ENCODE measurements at regions not wholly inside any gene's neighbourhood (a gene's known extent, or its start where the extent isn't known, plus 50 kb on each side); places are given as distances from the start of the nearest gene placed in this dataset.

DNA sequence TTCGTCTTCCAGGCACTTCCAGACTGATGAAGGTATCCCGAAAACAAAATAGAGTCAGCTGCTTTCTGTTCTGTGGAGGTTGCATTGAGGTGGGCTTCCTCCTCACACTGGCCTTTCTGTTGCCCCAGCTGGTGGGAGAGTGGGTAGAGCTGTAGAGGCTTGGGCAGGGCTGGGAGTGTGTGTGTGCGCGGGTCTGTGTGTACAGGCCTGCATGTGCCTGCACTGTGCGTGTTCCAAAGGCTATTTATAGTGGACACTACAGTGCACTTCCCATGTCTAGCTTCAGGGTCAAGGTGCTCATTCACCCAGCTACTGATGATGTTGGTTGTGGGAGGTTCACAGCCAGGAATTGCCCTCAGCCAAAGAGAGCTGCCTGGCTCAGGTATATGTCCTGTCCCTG, 260.1 kb upstream of the HABP2 start:
- TF ChIP-seq, protein P1, sequence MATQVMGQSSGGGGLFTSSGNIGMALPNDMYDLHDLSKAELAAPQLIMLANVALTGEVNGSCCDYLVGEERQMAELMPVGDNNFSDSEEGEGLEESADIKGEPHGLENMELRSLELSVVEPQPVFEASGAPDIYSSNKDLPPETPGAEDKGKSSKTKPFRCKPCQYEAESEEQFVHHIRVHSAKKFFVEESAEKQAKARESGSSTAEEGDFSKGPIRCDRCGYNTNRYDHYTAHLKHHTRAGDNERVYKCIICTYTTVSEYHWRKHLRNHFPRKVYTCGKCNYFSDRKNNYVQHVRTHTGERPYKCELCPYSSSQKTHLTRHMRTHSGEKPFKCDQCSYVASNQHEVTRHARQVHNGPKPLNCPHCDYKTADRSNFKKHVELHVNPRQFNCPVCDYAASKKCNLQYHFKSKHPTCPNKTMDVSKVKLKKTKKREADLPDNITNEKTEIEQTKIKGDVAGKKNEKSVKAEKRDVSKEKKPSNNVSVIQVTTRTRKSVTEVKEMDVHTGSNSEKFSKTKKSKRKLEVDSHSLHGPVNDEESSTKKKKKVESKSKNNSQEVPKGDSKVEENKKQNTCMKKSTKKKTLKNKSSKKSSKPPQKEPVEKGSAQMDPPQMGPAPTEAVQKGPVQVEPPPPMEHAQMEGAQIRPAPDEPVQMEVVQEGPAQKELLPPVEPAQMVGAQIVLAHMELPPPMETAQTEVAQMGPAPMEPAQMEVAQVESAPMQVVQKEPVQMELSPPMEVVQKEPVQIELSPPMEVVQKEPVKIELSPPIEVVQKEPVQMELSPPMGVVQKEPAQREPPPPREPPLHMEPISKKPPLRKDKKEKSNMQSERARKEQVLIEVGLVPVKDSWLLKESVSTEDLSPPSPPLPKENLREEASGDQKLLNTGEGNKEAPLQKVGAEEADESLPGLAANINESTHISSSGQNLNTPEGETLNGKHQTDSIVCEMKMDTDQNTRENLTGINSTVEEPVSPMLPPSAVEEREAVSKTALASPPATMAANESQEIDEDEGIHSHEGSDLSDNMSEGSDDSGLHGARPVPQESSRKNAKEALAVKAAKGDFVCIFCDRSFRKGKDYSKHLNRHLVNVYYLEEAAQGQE (IDR thresholded peaks at IDR 0.05; ENCODE audit: insufficient read depth in 1 of 2, low read depth in 2 of 2, low read length in 2 of 2): no peak
- TF ChIP-seq FOXP2 (optimal IDR thresholded peaks at IDR 0.05; ENCODE audit: borderline replicate concordance, extremely low read depth, extremely low read length, insufficient read depth) (no peak), TAF1 (IDR thresholded peaks at IDR 0.05; ENCODE audit: borderline replicate concordance, insufficient read depth, low read length) (no peak)

DNA sequence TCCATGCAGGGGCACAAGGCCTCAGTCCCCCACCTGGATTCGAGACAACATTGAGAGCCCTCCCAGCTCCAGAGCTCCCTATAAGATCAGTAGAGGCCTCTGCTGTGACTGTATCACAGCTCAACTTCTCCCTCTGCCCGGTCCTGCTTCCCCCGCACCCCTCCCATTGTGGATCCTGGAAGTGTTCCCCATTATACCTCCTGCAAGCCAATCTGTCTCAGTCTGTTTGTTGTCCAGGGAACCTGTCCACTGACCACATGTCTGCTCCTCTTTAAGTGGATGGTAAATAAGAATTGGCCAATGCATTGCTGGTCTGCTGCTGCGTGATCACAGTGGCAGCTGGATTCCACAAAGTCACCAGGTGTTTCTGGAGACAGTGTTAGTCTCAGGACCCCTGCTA, 259.7 kb upstream of the HABP2 start:
- TF ChIP-seq, protein P1 (IDR thresholded peaks at IDR 0.05; ENCODE audit: insufficient read depth in 1 of 2, low read depth in 2 of 2, low read length in 2 of 2): no peak

DNA sequence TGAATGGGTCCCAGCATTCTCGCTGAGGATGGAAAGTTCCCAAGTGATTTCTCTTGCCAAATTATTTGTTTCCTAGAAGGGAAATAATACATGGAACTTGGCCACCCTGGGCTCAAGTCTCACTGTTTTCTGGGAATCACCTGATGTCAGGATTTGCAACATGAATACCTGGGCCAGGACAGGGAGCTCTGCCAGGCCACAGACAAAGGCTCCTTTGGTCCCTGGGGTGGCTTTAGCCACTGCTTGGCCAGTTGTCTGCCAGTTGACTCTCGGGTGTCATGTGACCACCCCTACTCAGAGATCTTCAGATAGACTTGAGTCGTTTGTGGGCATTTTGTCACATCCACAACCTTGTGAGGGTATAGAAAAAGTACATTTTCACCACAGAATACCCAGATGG, 258.0 kb upstream of the HABP2 start:
- TF ChIP-seq FOXP2 (optimal IDR thresholded peaks at IDR 0.05; ENCODE audit: borderline replicate concordance, extremely low read depth, extremely low read length, insufficient read depth) (no peak), SIN3A (IDR thresholded peaks at IDR 0.05; ENCODE audit: borderline replicate concordance, insufficient read depth, low read length) (no peak), POLR2AphosphoS5 (IDR thresholded peaks at IDR 0.05; ENCODE audit: low read depth, low read length) (no peak), TAF1 (IDR thresholded peaks at IDR 0.05; ENCODE audit: borderline replicate concordance, insufficient read depth, low read length) (no peak)
- TF ChIP-seq, protein P1 (IDR thresholded peaks at IDR 0.05; ENCODE audit: insufficient read depth in 1 of 2, low read depth in 2 of 2, low read length in 2 of 2): no peak

DNA sequence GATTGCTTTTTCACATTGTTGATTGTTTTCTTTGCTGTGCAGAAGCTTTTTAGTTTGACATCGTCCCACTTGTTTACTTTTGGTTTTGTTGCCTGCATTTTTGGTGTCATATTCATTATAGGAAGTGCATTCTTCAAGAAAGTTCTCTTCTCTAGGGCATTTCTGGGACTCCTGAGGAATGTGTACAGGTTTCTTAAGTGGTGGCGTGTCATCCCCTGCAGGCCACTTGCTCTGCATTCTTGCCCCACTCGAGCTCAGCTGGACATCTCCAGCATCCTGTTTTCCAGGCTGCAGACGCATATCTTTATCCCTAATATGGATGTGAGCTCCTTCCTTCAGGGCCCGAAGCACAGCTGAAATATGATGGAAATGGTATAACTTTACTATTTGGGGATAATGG, 255.6 kb upstream of the HABP2 start:
- TF ChIP-seq, protein P1 (IDR thresholded peaks at IDR 0.05; ENCODE audit: insufficient read depth in 1 of 2, low read depth in 2 of 2, low read length in 2 of 2): no peak
- TF ChIP-seq POLR2AphosphoS5 (IDR thresholded peaks at IDR 0.05; ENCODE audit: low read depth, low read length) (no peak), FOXP2 (optimal IDR thresholded peaks at IDR 0.05; ENCODE audit: borderline replicate concordance, extremely low read depth, extremely low read length, insufficient read depth) (no peak), SIN3A (IDR thresholded peaks at IDR 0.05; ENCODE audit: borderline replicate concordance, insufficient read depth, low read length) (no peak), TAF1 (IDR thresholded peaks at IDR 0.05; ENCODE audit: borderline replicate concordance, insufficient read depth, low read length) (no peak)

DNA sequence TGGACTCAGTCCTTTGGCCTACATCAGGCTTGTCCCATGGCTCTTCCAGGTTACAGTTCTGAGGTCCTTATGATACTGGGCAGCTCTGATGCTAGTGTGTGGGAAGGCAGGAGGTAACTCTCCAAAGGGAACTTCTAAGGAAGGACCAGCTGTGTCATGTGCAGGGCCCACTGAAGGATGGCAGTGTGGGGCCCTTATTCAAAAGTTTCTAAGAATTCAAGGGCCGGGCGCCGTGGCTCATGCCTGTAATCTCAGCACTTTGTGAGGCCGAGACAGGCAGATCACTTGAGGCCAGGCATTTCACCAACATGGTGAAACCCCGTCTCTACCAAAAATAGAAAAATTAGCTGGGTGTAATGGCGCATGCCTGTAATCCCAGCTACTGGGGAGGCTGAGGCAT, 254.2 kb upstream of the HABP2 start:
- TF ChIP-seq SIN3A (IDR thresholded peaks at IDR 0.05; ENCODE audit: borderline replicate concordance, insufficient read depth, low read length) (no peak), FOXP2 (optimal IDR thresholded peaks at IDR 0.05; ENCODE audit: borderline replicate concordance, extremely low read depth, extremely low read length, insufficient read depth) (no peak)
- TF ChIP-seq, protein P1 (IDR thresholded peaks at IDR 0.05; ENCODE audit: insufficient read depth in 1 of 2, low read depth in 2 of 2, low read length in 2 of 2): no peak

Measured in PFSK-1 (cell line).